NCI-H1105 (cell line): ENCODE measurements at regions not wholly inside any gene's neighbourhood (a gene's known extent, or its start where the extent isn't known, plus 50 kb on each side); places are given as distances from the start of the nearest gene placed in this dataset.
"Not testable (repeated sequence)": the region's sequence is repeated elsewhere in the genome, so short reads cannot be mapped to it uniquely, and the experiment has no call there.

Experiments used
- DNase-seq: peaks from one replicate; lab custom pipeline; 2025; lab: John Stamatoyannopoulos, UW

GRCh38 chr2:142483653-142484052 is 352.8 kb upstream of the LRP1B start:
- no peak for DNase-seq

DNA sequence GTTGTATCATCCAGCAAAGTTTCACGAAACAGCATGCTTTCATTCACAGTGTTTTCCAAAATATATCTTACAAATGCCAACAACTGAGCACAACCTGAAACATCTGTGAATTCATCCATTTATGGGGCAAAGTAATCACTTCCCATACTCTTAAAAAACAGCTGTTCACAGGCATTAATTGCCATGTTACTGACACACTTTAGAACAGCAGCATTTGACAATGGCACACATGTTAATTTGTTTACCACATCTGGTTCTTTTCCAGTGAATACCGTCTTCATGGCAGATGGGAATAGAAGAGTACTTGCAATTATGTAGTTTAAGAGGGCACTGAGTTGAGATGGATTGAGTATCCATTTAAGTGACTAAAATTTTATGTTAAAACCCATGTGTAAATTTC is 347.4 kb upstream of the LRP1B start:
- DNase-seq = no peak

- no peak for DNase-seq
Observed at GRCh38 chr2:142472382-142472781, 341.6 kb upstream of the LRP1B start.

- DNase-seq = no peak
Observed at GRCh38 chr2:142467321-142467720, 336.5 kb upstream of the LRP1B start.

DNA sequence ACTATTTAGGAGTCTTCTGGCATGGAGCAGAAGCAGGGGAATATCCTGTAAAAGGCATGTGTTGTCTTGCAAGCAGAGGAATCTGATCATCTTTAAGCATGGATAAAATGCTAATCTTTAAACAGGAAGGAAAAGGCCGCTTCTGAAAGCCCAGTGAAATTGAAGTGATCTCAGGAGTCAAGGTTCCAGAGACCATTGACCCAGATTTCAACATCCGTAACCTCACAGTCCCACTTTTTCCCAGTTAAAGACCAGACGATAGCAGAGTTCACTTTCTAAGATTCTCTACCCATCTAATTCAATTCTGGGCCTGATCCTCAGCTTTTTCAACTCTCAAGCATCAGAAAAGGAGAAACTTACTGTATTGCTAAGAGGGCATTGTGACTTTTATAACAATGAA is 332.2 kb upstream of the LRP1B start:
- DNase-seq = no peak

- DNase-seq = no peak
Observed at GRCh38 chr2:142462306-142462705, 331.5 kb upstream of the LRP1B start.

- DNase-seq = no peak
Observed at GRCh38 chr2:142445551-142446072, 314.8 kb upstream of the LRP1B start.

DNA sequence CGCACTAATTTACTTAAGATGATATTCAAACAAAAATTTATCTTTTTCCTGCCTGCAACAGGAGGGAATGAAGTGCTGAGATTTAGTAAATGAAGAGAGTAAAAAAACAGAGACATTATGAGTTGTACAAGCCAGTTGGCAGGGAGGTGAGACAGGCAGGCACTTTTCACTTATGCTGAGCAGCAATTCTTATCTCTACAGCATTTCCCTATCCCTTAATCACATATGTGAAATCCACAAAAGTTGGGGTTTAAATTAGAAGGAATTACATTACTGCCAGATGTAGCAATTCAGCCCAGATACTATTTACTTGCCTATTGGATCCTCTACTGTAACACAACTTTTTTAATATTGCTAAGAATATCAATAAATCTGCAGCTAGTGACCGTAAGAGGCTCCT is 314.2 kb upstream of the LRP1B start:
- no peak for DNase-seq

DNA sequence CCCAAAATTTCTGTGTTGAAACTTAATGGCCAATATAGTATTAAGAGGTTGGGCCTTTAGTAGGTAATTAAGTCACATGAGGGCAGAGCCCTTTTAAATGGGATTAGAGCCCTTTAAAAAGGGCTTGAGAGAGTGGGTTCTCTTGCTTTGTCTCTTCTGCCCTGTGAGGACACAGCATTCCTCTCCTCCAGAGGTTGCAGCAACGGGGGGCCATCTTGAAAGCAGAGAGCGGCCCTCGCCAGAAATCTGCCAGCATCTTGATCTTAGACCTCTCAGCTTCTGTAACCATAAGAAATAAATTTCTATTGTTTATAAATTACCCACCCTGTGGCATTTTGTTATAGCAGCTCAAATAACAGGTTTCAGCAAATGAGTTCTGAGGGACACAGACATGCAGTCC is 305.0 kb upstream of the LRP1B start:
- no peak for DNase-seq

- no peak for DNase-seq
Observed at GRCh38 chr2:142426064-142426463, 295.2 kb upstream of the LRP1B start.

- no peak for DNase-seq
Observed at GRCh38 chr2:142425551-142425950, 294.7 kb upstream of the LRP1B start.

GRCh38 chr2:142423603-142424002 is 292.8 kb upstream of the LRP1B start:
- DNase-seq = no peak

DNA sequence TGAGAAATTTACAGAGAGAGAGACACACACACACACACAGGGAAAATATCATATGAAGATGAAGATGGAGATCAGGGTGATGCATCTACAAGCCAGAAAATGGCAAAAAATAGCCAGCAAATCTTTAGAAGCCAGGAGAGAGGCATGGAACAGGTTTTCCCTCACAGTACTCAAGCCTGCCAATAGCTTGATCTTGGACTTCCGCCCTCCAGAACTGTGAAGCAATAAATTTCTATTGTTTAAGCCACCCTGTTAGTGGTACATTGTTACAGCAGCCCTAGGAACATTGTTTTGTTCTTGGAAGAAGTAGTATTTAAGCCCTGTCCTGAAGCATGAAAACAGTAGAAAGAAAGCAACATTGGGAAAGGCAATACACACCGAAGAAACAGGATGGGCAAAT is 292.0 kb upstream of the LRP1B start:
- DNase-seq = no peak

DNA sequence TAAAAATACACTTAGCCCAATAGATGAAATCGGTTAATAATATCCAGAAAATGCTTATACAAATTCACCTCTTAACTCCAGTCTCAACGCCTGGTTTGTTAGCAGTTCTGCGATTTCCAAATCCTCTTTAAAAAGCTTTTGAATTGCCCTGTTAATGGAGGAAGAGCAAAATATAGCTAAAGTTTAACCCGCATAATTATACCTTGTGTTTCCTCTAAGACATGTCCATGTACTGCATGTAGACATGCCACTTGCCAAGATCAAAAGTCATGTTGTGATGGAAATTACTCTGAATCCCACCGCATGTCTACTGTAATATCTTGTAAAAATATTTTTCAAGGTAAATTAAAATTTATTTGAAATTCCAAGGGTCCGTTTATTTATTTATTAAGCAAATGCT is 291.2 kb upstream of the LRP1B start:
- DNase-seq = no peak

- not testable (repeated sequence) for DNase-seq
Observed at GRCh38 chr2:142418699-142419098, 287.9 kb upstream of the LRP1B start.

GRCh38 chr2:142416996-142417395 is 286.2 kb upstream of the LRP1B start:
- DNase-seq = no peak

DNA sequence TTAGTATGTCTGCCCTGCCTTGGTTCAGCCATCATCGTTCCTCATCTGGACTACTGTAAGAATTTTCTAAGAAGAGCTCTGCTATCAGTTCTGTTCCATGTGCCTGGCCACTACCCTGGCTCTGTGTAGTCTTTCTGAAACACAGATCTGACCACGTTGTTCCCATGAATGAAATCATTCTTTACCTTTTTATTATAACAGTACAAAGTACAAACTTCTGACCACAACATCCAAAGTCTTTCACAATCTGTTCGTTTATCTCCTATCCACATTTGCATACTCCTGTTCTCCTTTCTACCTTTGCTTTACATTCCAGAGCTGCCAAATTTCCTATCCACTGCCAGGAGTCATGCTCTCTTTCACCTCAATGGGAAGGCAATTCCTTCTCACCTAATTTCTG is 284.6 kb upstream of the LRP1B start:
- DNase-seq = no peak

GRCh38 chr2:142398212-142398611 is 267.4 kb upstream of the LRP1B start:
- DNase-seq = no peak

DNA sequence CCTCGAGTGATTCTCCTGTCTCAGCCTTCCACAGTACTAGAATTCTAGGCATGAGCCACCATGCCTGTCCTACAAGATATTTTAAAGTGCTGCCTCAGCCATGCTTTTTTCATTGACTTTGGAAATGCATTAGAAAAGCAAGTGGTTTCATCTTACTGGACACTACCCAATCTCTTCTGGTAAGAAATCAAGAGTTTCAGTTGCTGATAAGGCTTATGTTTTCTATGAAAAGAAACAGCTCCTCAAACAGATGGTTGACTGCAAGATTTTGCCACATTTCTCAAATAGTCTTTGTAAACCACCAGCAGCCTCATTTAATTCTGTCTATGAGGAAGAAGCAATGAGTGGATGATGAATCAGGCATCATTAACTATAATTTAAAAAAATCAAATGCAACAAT is 264.5 kb upstream of the LRP1B start:
- no peak for DNase-seq

- DNase-seq = no peak
Observed at GRCh38 chr2:142380372-142380771, 249.6 kb upstream of the LRP1B start.

GRCh38 chr2:142362069-142362468 is 231.3 kb upstream of the LRP1B start:
- DNase-seq = not testable (repeated sequence)

GRCh38 chr2:142347751-142348150 is 216.9 kb upstream of the LRP1B start:
- no peak for DNase-seq

DNA sequence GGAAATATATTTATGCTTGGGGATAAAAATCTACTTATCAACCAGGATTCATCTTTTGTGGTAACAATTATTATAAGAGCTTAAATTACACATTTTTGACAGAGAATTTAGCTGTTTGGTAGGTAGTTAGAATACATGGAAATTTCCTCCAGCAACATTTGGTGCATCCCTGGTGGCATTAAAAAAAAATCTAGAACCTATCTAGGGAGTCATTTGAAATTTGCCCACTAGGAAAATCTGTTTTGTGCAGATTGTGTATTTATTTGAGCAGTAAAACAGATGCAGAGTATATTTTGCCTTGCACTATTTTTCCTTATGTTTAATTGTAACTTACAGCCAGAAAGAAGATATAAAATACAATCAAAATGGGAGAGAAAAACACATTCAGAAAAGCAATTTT is 208.4 kb upstream of the LRP1B start:
- DNase-seq = no peak

DNA sequence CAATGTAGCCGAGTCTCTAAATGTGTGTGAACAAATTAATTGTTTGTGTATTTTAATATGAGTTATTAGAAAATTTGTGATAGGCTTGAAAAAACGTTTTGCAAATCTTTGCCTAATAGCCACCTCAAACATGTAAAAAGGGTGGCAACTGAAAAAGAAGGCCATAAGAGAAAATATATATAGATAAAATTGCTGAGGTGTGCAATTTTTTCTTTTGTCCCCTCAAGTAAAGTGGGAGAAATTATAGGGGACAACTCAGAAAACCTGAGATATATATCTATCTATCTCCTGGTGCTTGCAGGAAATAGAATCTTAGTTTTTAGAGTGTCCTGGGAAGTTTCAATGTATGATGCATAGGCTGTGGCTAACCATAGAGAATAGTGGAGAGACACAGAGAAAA is 201.4 kb upstream of the LRP1B start:
- no peak for DNase-seq

GRCh38 chr2:142330458-142330857 is 199.6 kb upstream of the LRP1B start:
- DNase-seq = no peak
